H1 (cell line): ENCODE measurements at regions not wholly inside any gene's neighbourhood (a gene's known extent, or its start where the extent isn't known, plus 50 kb on each side); places are given as distances from the start of the nearest gene placed in this dataset.

Experiments used
- CTCF ChIA-PET: fragments of 300-600 bp; sonication (Branson Sonifier 250); formaldehyde crosslinking; loops from one replicate; lab custom pipeline; 2021; ENCODE audit not compliant: partially characterized antibody; lab: Charles Lee
- POLR2A ChIA-PET: fragments of 300-600 bp; sonication (Branson Sonifier 250); formaldehyde crosslinking; loops from one replicate; lab custom pipeline; 2021; ENCODE audit warnings: inconsistent platforms; ENCODE audit not compliant: partially characterized antibody; lab: Charles Lee
- DNase-seq, 2 experiments: peaks; one replicate each; pipeline versions ENCODE4 v3.0.0 to v3.0.0-alpha.2; 2010 to 2022; ENCODE audit warnings: low spot score in 2 of 2, low read depth in 1 of 2, mixed read lengths in 1 of 2
- FAIRE-seq: peaks from 2 replicates; lab custom pipeline; 2011; peaks lifted over from hg19 to GRCh38; lab: Jason Lieb, UNC
- H2AFZ ChIP-seq: 2 replicates; pipeline ENCODE4 v1.8.1; 2012; ENCODE audit warnings: low read length, inconsistent platforms
- H2AK5ac ChIP-seq: 2 replicates; pipeline ENCODE4 v1.6.1; 2013; ENCODE audit warnings: low read depth, low read length
- H2BK120ac ChIP-seq: replicated peaks from 2 replicates; pipeline ENCODE3; 2013; ENCODE audit warnings: low read depth, low read length, inconsistent platforms
- H2BK12ac ChIP-seq: 2 replicates; pipeline ENCODE4 v1.6.1; 2013; ENCODE audit warnings: low read depth, low read length
- H2BK15ac ChIP-seq: 2 replicates; pipeline ENCODE4 v1.6.1; 2013; ENCODE audit warnings: low read length
- H2BK20ac ChIP-seq: 2 replicates; pipeline ENCODE4 v1.6.1; 2013; ENCODE audit warnings: low read length
- H2BK5ac ChIP-seq: 2 replicates; pipeline ENCODE4 v1.6.1; 2013; ENCODE audit warnings: low read depth, low read length
- H3K14ac ChIP-seq: 2 replicates; pipeline ENCODE4 v1.6.1; 2013; ENCODE audit warnings: inconsistent platforms; ENCODE audit not compliant: insufficient read length
- H3K18ac ChIP-seq: 2 replicates; pipeline ENCODE4 v1.6.1; 2013; ENCODE audit warnings: low read length; ENCODE audit errors: extremely low read depth
- H3K23ac ChIP-seq: 2 replicates; pipeline ENCODE4 v1.6.1; 2013; ENCODE audit warnings: inconsistent platforms; ENCODE audit not compliant: insufficient read length
- H3K23me2 ChIP-seq: 2 replicates; pipeline ENCODE4 v1.6.1; 2013; ENCODE audit warnings: low read depth, low read length
- H3K27ac ChIP-seq: 2 replicates; pipeline ENCODE4 v1.6.1; 2011; ENCODE audit warnings: low read depth, low read length, inconsistent platforms
- H3K27me3 ChIP-seq, 4 experiments: replicated peaks in 1 of 4; 1 replicate in 1 of 4; 2 replicates in 3 of 4; pipeline versions ENCODE4 v1.6.1 to v1.8.1; 2011 to 2013; ENCODE audit warnings: low read length in 3 of 4, mild to moderate bottlenecking in 3 of 4, inconsistent platforms in 2 of 4, mixed read lengths in 2 of 4, moderate library complexity in 1 of 4; ENCODE audit not compliant: control insufficient read depth in 3 of 4, insufficient read depth in 3 of 4; ENCODE audit errors: extremely low read depth in 1 of 4
- H3K36me3 ChIP-seq, 4 experiments: 2 replicates each; pipeline versions ENCODE4 v1.6.1 to v1.8.1; 2011 to 2013; ENCODE audit warnings: mild to moderate bottlenecking in 4 of 4, low read length in 3 of 4, moderate library complexity in 2 of 4, control low read depth in 1 of 4, inconsistent platforms in 1 of 4; ENCODE audit not compliant: insufficient read depth in 4 of 4, control insufficient read depth in 2 of 4
- H3K4ac ChIP-seq: replicated peaks from 2 replicates; pipeline ENCODE3; 2013; ENCODE audit warnings: low read length, low read depth, mixed read lengths, inconsistent platforms; ENCODE audit not compliant: insufficient read length
- H3K4me1 ChIP-seq, 4 experiments: replicated peaks in 1 of 4; 1 replicate in 1 of 4; 2 replicates in 3 of 4; pipeline versions ENCODE4 v1.6.1 to v1.8.1; 2011 to 2013; ENCODE audit warnings: low read length in 3 of 4, inconsistent platforms in 2 of 4, mixed read lengths in 1 of 4; ENCODE audit not compliant: insufficient read depth in 4 of 4, control insufficient read depth in 3 of 4
- H3K4me2 ChIP-seq, 2 experiments: 2 replicates each; pipeline versions ENCODE4 v1.6.1 to v1.8.1; 2011 to 2013; ENCODE audit warnings: low read depth in 2 of 2, low read length in 2 of 2, control low read depth in 1 of 2, inconsistent platforms in 1 of 2, mild to moderate bottlenecking in 1 of 2; ENCODE audit not compliant: insufficient read depth in 1 of 2
- H3K4me3 ChIP-seq, 4 experiments: fragments of 200-600, 300-600 bp in 1 of 4; sonication (generic), shearing (Covaris generic), sonication (Bioruptor Twin) in 1 of 4; 2 replicates each; pipeline versions ENCODE4 v1.5.1 to v1.8.1; 2011 to 2016; ENCODE audit warnings: low read length in 4 of 4, low read depth in 3 of 4, control low read depth in 2 of 4, inconsistent platforms in 2 of 4, mild to moderate bottlenecking in 2 of 4, mixed read lengths in 1 of 4, moderate library complexity in 1 of 4; ENCODE audit not compliant: insufficient read depth in 2 of 4; ENCODE audit errors: extremely low read depth in 1 of 4
- H3K56ac ChIP-seq: replicated peaks from 2 replicates; pipeline ENCODE3; 2013; ENCODE audit warnings: low read depth, mild to moderate bottlenecking, mixed read lengths, low read length, inconsistent platforms; ENCODE audit not compliant: insufficient read length
- H3K79me1 ChIP-seq: 2 replicates; pipeline ENCODE4 v1.6.1; 2013; ENCODE audit warnings: low read depth, low read length, control low read depth
- H3K79me2 ChIP-seq, 2 experiments: 2 replicates each; pipeline versions ENCODE4 v1.6.1 to v1.8.1; 2012 to 2013; ENCODE audit warnings: low read length in 2 of 2, mild to moderate bottlenecking in 2 of 2, inconsistent platforms in 1 of 2; ENCODE audit not compliant: insufficient read depth in 2 of 2, control insufficient read depth in 1 of 2
- H3K9ac ChIP-seq, 4 experiments: replicated peaks in 1 of 4; 1 replicate in 1 of 4; 2 replicates in 3 of 4; pipeline versions ENCODE4 v1.6.1 to v1.8.1; 2011 to 2013; ENCODE audit warnings: low read depth in 3 of 4, low read length in 3 of 4, control low read depth in 2 of 4, mild to moderate bottlenecking in 2 of 4, moderate library complexity in 2 of 4, inconsistent platforms in 1 of 4; ENCODE audit errors: extremely low read depth in 1 of 4
- H3K9me3 ChIP-seq, 2 experiments: 2 replicates each; pipeline versions ENCODE4 v1.6.1 to v1.8.1; 2012 to 2013; ENCODE audit warnings: mild to moderate bottlenecking in 2 of 2, moderate library complexity in 2 of 2, control low read depth in 1 of 2, inconsistent platforms in 1 of 2, low read depth in 1 of 2, low read length in 1 of 2, mixed read lengths in 1 of 2; ENCODE audit not compliant: insufficient read depth in 2 of 2
- H4K20me1 ChIP-seq, 2 experiments: replicated peaks in 1 of 2; 2 replicates each; pipeline versions ENCODE3 to v1.8.1; 2011 to 2013; ENCODE audit warnings: inconsistent platforms in 2 of 2, low read length in 2 of 2, mild to moderate bottlenecking in 1 of 2; ENCODE audit not compliant: insufficient read depth in 2 of 2, control insufficient read depth in 1 of 2
- H4K5ac ChIP-seq: 2 replicates; pipeline ENCODE4 v1.6.1; 2013; ENCODE audit warnings: low read length, low read depth, mixed read lengths, inconsistent platforms; ENCODE audit not compliant: insufficient read length
- H4K8ac ChIP-seq: 2 replicates; pipeline ENCODE4 v1.8.0; 2013; ENCODE audit warnings: mild to moderate bottlenecking, moderate library complexity, low read length, inconsistent platforms; ENCODE audit not compliant: insufficient read depth; ENCODE audit errors: extremely low read depth
- H4K91ac ChIP-seq: replicated peaks from 2 replicates; pipeline ENCODE3; 2013; ENCODE audit warnings: low read length, mixed read lengths, inconsistent platforms; ENCODE audit not compliant: insufficient read length
- CTCF ChIP-seq, 3 experiments: IDR thresholded peaks; 1 replicate in 2 of 3; 2 replicates in 1 of 3; pipeline versions ENCODE4 v1.5.1 to v1.6.1; 2011; ENCODE audit warnings: low read length in 3 of 3, mild to moderate bottlenecking in 3 of 3, inconsistent platforms in 2 of 3, low read depth in 1 of 3, moderate library complexity in 1 of 3; ENCODE audit not compliant: insufficient read depth in 1 of 3; ENCODE audit errors: control extremely low read depth in 1 of 3
- POU5F1 ChIP-seq: IDR thresholded peaks from 2 replicates; pipeline ENCODE4 v1.6.1; 2011; ENCODE audit warnings: low read depth, mild to moderate bottlenecking, low read length, moderate library complexity
- RAD21 ChIP-seq, 2 experiments: IDR thresholded peaks in 1 of 2; conservative IDR thresholded peaks in 1 of 2; 2 replicates each; pipeline ENCODE4 v1.6.1; 2011; ENCODE audit warnings: low read depth in 2 of 2, low read length in 2 of 2, improper control_type of control experiment in 1 of 2, inconsistent platforms in 1 of 2, mild to moderate bottlenecking in 1 of 2, moderate library complexity in 1 of 2
- SIN3A ChIP-seq, 2 experiments: IDR thresholded peaks in 1 of 2; conservative IDR thresholded peaks in 1 of 2; 2 replicates each; pipeline ENCODE4 v1.6.1; 2011 to 2012; ENCODE audit warnings: low read length in 2 of 2, improper control_type of control experiment in 1 of 2, low read depth in 1 of 2, mild to moderate bottlenecking in 1 of 2
- SRF ChIP-seq: IDR thresholded peaks from 2 replicates; pipeline ENCODE4 v1.6.1; 2011; ENCODE audit warnings: mild to moderate bottlenecking, low read depth, low read length, moderate library complexity
- YY1 ChIP-seq: IDR thresholded peaks from 2 replicates; pipeline ENCODE4 v1.6.1; 2011; ENCODE audit warnings: low read depth, mild to moderate bottlenecking, low read length
- WGBS, 2 experiments: shearing (Covaris generic) in 1 of 2; methylation state at CpG; one replicate each; pipeline versions ENCODE4 v1.1.6 to v1.1.7; 2013 to 2015; ENCODE audit warnings: low lambda C conversion rate in 2 of 2, mixed read lengths in 2 of 2, inconsistent platforms in 1 of 2, low coverage in 1 of 2, missing lambda C conversion rate in 1 of 2; ENCODE audit not compliant: insufficient replicate concordance in 2 of 2, insufficient coverage in 1 of 2, insufficient read length in 1 of 2; ENCODE audit errors: extremely low coverage in 1 of 2, missing lambda C conversion rate in 1 of 2; 5-methylcytosine and 5-hydroxymethylcytosine counted together

GRCh38 chr7:49099587-49100326 lies 175.4 kb downstream of the CDC14C start:
- H2AK5ac ChIP-seq = peak overlapping the region; percentile 95
- H2BK120ac ChIP-seq = peak overlapping the region; percentile 100
- H3K27me3 ChIP-seq = no peaks in the 10 kb centered on the region
- no peaks in the 10 kb centered on the region for H3K79me1 ChIP-seq
- peak overlapping the region in 1 of 2 experiments; percentile 36; a peak in 1 of 4 replicates for H3K4me2 ChIP-seq
- peak overlapping the region; percentile 95 for H2BK12ac ChIP-seq
- H3K9me3 ChIP-seq = no peaks in the 10 kb centered on the region; a peak in 1 of 4 replicates
- no peak overlapping the region for H3K14ac ChIP-seq
- H3K9ac ChIP-seq = no peak overlapping the region; a peak in 1 of 7 replicates
- H3K27ac ChIP-seq = peak overlapping the region; percentile 73
- no peak overlapping the region for H3K4me3 ChIP-seq
- no peaks in the 10 kb centered on the region for H3K36me3 ChIP-seq
- no peak overlapping the region for H4K8ac ChIP-seq
- H3K23me2 ChIP-seq = no peaks in the 10 kb centered on the region
- POLR2A ChIA-PET = no interaction called here
- peak overlapping the region; percentile 91 for H4K91ac ChIP-seq
- no peak for TF ChIP-seq SRF
- TF ChIP-seq YY1 = no peak
- no peak for TF ChIP-seq POU5F1
- no peak for TF ChIP-seq SIN3A (conservative IDR thresholded peaks at IDR 0.05 in 1 of 2, IDR thresholded peaks at IDR 0.05 in 1 of 2; ENCODE audit: low read depth in 1 of 2, low read length in 2 of 2)
- TF ChIP-seq CTCF (IDR thresholded peaks at IDR 0.05; ENCODE audit: control extremely low read depth in 1 of 3, insufficient read depth in 1 of 3, low read depth in 1 of 3, low read length in 3 of 3) = peak in 2 of 3 experiments; percentile 25 to 45; a peak in 2 of 4 replicates
- TF ChIP-seq RAD21 (IDR thresholded peaks at IDR 0.05 in 1 of 2, conservative IDR thresholded peaks at IDR 0.05 in 1 of 2; ENCODE audit: low read depth in 2 of 2, low read length in 2 of 2) = peak; percentile 53 to 63
- no peak for FAIRE-seq
- peak overlapping the region; percentile 99 for H2BK20ac ChIP-seq
- no peak overlapping the region for H2BK15ac ChIP-seq
- no peaks in the 10 kb centered on the region for H4K20me1 ChIP-seq
- no peak overlapping the region for H3K23ac ChIP-seq
- no peak for DNase-seq
- H3K4ac ChIP-seq = peak overlapping the region; percentile 96
- peak overlapping the region; percentile 10 for H4K5ac ChIP-seq
- no peaks in the 10 kb centered on the region for H3K79me2 ChIP-seq
- H3K56ac ChIP-seq = peak overlapping the region; percentile 56
- H3K4me1 ChIP-seq = peaks cover 3 to 32% (median 10%) of the 10 kb centered on the region in 4 experiments; a peak in 5 of 7 replicates
- H2BK5ac ChIP-seq = peak overlapping the region; percentile 99; the same call in 1 of the 2 replicates
- H3K18ac ChIP-seq = peak overlapping the region; percentile 94
- H2AFZ ChIP-seq = no peak overlapping the region
- WGBS, 2 experiments = 75% methylated on average over 5 of the region's 5 CpGs; no CpG with 5 or more reads in 1 of the 2 experiments
- CTCF ChIA-PET = interaction anchor here (0.6 to 2.8 kb wide), 19 partner anchors 9 to 799 kb away, joined by 3 to 10 read pairs (median 3); no protein-coding TSS in a partner anchor
